HUES48 (cell line): ENCODE measurements at regions not wholly inside any gene's neighbourhood (a gene's known extent, or its start where the extent isn't known, plus 50 kb on each side); places are given as distances from the start of the nearest gene placed in this dataset.

Experiments used
- H3K27ac ChIP-seq: one replicate; pipeline ENCODE4 v1.7.0; 2013; ENCODE audit warnings: low read depth, low read length, inconsistent platforms
- H3K27me3 ChIP-seq: 2 replicates; pipeline ENCODE4 v1.6.1; 2013; ENCODE audit warnings: mild to moderate bottlenecking, low read length; ENCODE audit not compliant: control insufficient read depth, insufficient read depth
- H3K36me3 ChIP-seq: 2 replicates; pipeline ENCODE4 v1.6.1; 2013; ENCODE audit warnings: low read length; ENCODE audit not compliant: control insufficient read depth, insufficient read depth
- H3K4me1 ChIP-seq: 2 replicates; pipeline ENCODE4 v1.6.1; 2013; ENCODE audit warnings: mild to moderate bottlenecking, low read length; ENCODE audit not compliant: control insufficient read depth, insufficient read depth
- H3K4me3 ChIP-seq: 2 replicates; pipeline ENCODE4 v1.5.1; 2013; ENCODE audit warnings: mild to moderate bottlenecking, low read depth, low read length
- H3K9ac ChIP-seq: 2 replicates; pipeline ENCODE4 v1.6.1; 2013; ENCODE audit warnings: mild to moderate bottlenecking, low read depth, low read length, moderate library complexity
- H3K9me3 ChIP-seq: 2 replicates; pipeline ENCODE4 v1.6.1; 2013; ENCODE audit warnings: low read length; ENCODE audit not compliant: control insufficient read depth, insufficient read depth

DNA sequence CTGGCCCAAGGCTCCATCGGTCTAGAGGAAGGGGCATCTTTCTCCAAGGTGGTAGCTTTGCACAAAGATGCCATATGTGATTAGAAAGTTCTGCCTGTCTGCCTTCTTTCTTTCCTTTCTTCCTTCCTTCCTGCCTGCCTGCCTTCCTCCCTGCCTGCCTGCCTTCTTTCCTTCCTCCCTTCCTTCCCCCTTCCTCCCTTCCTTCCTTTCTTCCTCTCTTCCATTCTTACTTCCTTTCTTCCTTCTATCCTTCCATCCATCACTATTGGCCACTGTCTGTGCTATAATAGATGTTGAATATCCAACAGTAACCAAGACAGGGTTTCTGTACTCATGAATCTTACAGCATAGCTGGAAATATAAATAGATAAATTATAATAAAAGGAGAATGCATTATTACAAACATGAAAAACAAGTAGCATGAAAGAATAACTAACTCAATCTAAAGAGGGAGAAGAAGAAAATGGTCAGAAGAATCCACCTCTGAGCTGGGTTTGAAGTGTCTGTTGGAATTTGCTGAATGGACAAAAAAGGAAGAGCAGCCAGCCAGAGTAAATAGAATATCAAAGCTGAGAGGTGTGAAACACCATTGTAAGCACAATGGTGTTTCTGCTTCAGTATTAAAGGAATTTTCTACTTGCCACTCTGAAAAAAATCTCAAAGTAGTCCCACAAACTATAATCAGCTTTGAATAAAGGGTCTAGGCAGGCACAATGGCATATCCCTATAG is 250.6 kb upstream of the NR5A2 start:
- Histone ChIP-seq H3K9me3 (no peaks in the 10 kb centered on the region), H3K4me1 (no peaks in the 10 kb centered on the region), H3K4me3 (no peak overlapping the region), H3K9ac (no peak overlapping the region), H3K27ac (no peak overlapping the region), H3K27me3 (no peaks in the 10 kb centered on the region), H3K36me3 (no peaks in the 10 kb centered on the region)

DNA sequence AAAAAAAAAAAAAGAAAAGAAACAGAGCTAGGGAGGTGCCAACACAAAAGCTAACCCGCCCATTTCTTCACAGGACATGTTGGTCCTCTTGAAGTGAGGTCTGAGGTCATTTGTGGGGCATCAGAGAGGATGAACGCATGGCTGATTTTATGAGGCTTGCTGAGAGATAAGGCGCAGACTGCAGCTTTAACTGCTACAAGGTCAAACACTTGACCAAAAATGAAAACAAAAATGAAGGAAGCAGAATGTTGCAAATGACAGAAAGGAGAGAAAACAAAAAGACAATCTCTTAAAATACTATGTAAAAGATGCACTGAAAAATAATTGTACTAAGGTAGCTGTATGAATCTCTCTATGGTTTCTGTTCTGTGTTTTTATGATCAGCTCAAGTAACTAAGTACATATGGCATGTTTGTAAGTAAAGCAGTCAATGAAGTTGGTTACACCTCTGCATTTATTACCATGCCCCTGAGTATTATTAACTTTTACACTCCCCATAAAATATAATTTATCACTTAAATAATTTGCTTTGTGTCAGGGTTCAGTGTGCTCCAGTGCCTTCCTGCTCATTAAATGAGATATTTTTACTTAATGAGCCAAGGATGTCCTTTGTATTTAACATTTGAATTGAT is 249.1 kb upstream of the NR5A2 start:
- H3K4me1 ChIP-seq = peaks cover 9% of the 10 kb centered on the region; the same call in 1 of the 2 replicates
- no peak overlapping the region for H3K9ac ChIP-seq
- H3K27me3 ChIP-seq = no peaks in the 10 kb centered on the region
- no peaks in the 10 kb centered on the region for H3K9me3 ChIP-seq
- no peak overlapping the region for H3K27ac ChIP-seq
- H3K36me3 ChIP-seq = no peaks in the 10 kb centered on the region
- H3K4me3 ChIP-seq = no peak overlapping the region

DNA sequence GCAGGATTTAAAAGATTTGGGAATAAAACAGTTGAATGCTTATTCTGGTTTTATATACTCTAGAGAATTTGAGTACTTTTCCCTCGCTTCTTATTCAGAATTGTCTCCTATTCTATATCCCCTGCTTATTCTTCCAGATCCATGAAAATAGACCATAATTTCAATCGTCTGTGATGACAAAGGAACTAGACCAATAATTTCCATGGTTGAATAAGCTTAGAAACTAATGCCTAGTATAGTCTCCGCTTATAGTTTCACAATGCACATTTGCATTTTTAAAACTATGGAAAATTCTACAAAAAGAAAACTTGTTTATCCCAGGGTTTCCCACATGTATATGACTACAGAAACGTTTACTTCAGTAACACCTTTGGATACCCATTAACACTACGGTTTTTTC is 247.4 kb upstream of the NR5A2 start:
- H3K9me3 ChIP-seq = no peaks in the 10 kb centered on the region
- peaks cover 15% of the 10 kb centered on the region; the same call in 1 of the 2 replicates for H3K4me1 ChIP-seq
- H3K27me3 ChIP-seq = no peaks in the 10 kb centered on the region
- no peak overlapping the region for H3K27ac ChIP-seq
- H3K9ac ChIP-seq = no peak overlapping the region
- H3K4me3 ChIP-seq = no peak overlapping the region
- H3K36me3 ChIP-seq = no peaks in the 10 kb centered on the region

GRCh38 chr1:199780948-199781670 is 246.4 kb upstream of the NR5A2 start:
- Histone ChIP-seq H3K9me3 (no peaks in the 10 kb centered on the region), H3K36me3 (no peaks in the 10 kb centered on the region), H3K4me3 (no peak overlapping the region), H3K9ac (no peak overlapping the region), H3K4me1 (peaks cover 15% of the 10 kb centered on the region; the same call in 1 of the 2 replicates), H3K27ac (no peak overlapping the region), H3K27me3 (no peaks in the 10 kb centered on the region)

GRCh38 chr1:199784138-199784895 is 243.2 kb upstream of the NR5A2 start:
- H3K36me3 ChIP-seq = no peaks in the 10 kb centered on the region
- no peak overlapping the region for H3K27ac ChIP-seq
- H3K4me1 ChIP-seq = peaks cover 15% of the 10 kb centered on the region; the same call in 1 of the 2 replicates
- no peaks in the 10 kb centered on the region for H3K9me3 ChIP-seq
- H3K4me3 ChIP-seq = no peak overlapping the region
- no peak overlapping the region for H3K9ac ChIP-seq
- no peaks in the 10 kb centered on the region for H3K27me3 ChIP-seq

DNA sequence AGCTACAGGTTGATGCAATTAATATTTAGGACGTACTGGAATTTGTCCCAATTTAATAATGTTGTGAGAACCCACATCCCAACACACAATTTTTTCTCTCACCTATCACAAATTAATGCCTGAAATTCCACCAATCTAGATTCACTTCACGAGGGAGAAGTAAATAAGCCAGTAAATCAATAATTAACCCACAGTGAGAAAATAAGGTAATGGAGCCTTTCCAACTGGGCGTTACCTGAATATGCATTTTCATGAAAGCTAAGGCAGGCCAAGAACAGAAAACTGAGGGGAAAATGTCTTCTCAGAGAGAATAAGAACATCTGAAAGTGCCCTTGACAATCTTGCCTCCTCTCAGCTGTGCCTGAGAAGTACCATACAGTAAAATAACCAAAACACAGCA is 240.8 kb upstream of the NR5A2 start:
- Histone ChIP-seq H3K27me3 (no peaks in the 10 kb centered on the region), H3K36me3 (no peaks in the 10 kb centered on the region), H3K9me3 (no peaks in the 10 kb centered on the region), H3K27ac (no peak overlapping the region), H3K4me1 (peaks cover 27% of the 10 kb centered on the region), H3K9ac (no peak overlapping the region), H3K4me3 (no peak overlapping the region)

- Histone ChIP-seq H3K27me3 (no peaks in the 10 kb centered on the region), H3K27ac (no peak overlapping the region), H3K9ac (no peak overlapping the region)
These were observed 238.4 kb upstream of the NR5A2 start for GRCh38 chr1:199789141-199789540.

DNA sequence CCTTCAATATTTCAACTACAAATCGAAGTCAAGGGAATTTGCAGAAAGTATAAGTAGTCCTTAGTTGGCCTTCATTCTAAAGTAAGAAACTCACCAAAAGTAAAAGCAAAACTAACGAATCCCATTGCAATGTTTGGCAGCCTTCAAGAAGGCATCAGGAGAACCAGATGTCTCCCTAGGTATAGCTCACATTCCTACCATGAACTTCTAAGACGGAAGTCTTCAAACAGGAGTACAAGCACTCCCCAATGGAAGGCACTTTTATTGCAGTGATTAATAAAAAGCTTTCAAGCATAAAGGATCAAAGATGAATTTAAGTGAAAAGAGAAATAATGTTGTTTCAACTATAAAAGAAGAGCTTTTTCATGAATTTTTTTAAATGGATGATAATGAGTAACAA is 236.0 kb upstream of the NR5A2 start:
- no peaks in the 10 kb centered on the region for H3K27me3 ChIP-seq
- H3K9me3 ChIP-seq = no peaks in the 10 kb centered on the region
- no peak overlapping the region for H3K4me3 ChIP-seq
- no peaks in the 10 kb centered on the region for H3K36me3 ChIP-seq
- H3K27ac ChIP-seq = no peak overlapping the region
- H3K9ac ChIP-seq = no peak overlapping the region
- H3K4me1 ChIP-seq = peaks cover 25% of the 10 kb centered on the region

More at GRCh38 chr1:199789141-199789540, 238.4 kb upstream of the NR5A2 start:
- no peak overlapping the region for H3K4me3 ChIP-seq
- H3K36me3 ChIP-seq = no peaks in the 10 kb centered on the region
- H3K4me1 ChIP-seq = peaks cover 25% of the 10 kb centered on the region
- H3K9me3 ChIP-seq = no peaks in the 10 kb centered on the region

DNA sequence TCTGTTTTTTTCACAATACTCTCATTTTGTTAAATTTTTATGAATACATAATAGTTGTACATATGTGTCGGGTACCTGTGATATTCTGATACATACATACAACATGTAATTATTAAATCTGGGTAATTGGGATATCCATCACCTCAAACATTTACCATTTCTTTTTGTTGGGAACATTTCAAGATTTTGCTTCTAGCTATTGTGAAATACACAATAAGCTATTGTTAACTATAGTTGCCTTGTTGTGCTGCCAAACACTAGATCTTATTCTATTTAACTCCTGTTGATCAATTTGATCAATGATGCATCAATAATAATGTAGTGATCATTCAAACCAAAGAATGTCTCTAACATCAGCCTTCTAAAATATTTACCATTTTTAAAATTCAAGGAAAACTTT is 234.6 kb upstream of the NR5A2 start:
- Histone ChIP-seq H3K9me3 (no peaks in the 10 kb centered on the region), H3K36me3 (no peaks in the 10 kb centered on the region), H3K27ac (no peak overlapping the region), H3K9ac (no peak overlapping the region), H3K27me3 (no peaks in the 10 kb centered on the region), H3K4me3 (no peak overlapping the region), H3K4me1 (peaks cover 25% of the 10 kb centered on the region)

DNA sequence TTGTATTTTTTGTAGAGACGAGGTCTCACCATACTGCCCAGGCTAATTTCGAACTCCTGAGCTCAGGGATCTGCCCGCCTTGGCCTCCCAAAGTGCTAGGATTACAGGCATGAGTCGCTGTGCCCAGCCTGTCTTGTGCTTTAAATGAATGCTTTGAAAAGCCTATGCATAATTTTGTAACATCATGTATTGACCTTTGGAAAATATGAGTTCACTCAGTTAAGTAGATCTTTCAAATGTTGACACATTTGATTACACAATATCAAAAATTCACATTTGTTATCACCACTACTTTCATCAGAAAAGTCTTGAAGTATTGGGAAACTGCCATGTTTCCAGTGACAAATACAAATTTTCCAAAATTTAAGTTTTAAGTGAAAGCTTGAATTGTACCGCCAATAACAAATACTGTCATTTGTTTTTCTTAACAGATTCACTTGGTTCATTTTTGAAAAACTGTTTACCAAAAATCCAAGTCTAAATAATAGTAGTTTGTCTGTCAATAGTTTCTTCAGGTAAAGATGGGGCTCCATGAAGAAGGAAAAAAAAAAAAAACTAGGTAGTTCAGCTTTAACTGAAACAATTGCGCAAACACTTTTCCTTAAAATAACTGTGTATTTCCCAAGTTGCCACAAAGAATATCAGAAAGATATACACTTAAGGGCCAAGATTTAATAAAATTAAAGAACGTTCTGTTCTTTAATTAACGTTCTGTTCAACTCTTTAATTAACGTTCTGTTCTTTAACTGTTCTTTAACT is 233.2 kb upstream of the NR5A2 start:
- Histone ChIP-seq H3K9me3 (no peaks in the 10 kb centered on the region), H3K9ac (no peak overlapping the region), H3K36me3 (no peaks in the 10 kb centered on the region), H3K27me3 (no peaks in the 10 kb centered on the region), H3K4me3 (no peak overlapping the region), H3K27ac (no peak overlapping the region), H3K4me1 (peaks cover 29% of the 10 kb centered on the region)
